DOHH2 (cell line): ENCODE measurements at regions not wholly inside any gene's neighbourhood (a gene's known extent, or its start where the extent isn't known, plus 50 kb on each side); places are given as distances from the start of the nearest gene placed in this dataset.

Experiments used
- H3F3A ChIP-seq: fragments of 200-600 bp; sonication (generic), shearing (Covaris generic); 2 replicates; pipeline ENCODE4 v1.6.0; 2016; ENCODE audit warnings: antibody characterized with exemption, mild to moderate bottlenecking; ENCODE audit not compliant: control insufficient read depth, insufficient read depth
- H3K27ac ChIP-seq: fragments of 200-600 bp; sonication (generic); 2 replicates; pipeline ENCODE4 v1.5.1; 2014; ENCODE audit warnings: low read depth, mild to moderate bottlenecking, low read length, moderate library complexity
- H3K27me3 ChIP-seq: fragments of 200-600 bp; sonication (generic); 2 replicates; pipeline ENCODE4 v1.6.1; 2014; ENCODE audit warnings: mild to moderate bottlenecking, low read length, mixed read lengths; ENCODE audit not compliant: control insufficient read depth
- H3K36me3 ChIP-seq: fragments of 200-600 bp; sonication (generic); 2 replicates; pipeline ENCODE4 v1.6.1; 2014; ENCODE audit warnings: mild to moderate bottlenecking, low read length, moderate library complexity, mixed read lengths; ENCODE audit not compliant: control insufficient read depth
- H3K4me1 ChIP-seq: fragments of 200-600 bp; sonication (generic); 2 replicates; pipeline ENCODE4 v1.6.1; 2014; ENCODE audit warnings: mild to moderate bottlenecking, low read length, mixed read lengths; ENCODE audit not compliant: control insufficient read depth
- H3K4me2 ChIP-seq: fragments of 200-600 bp; sonication (generic); 2 replicates; pipeline ENCODE4 v1.6.0; 2014; ENCODE audit warnings: mild to moderate bottlenecking, low read length, moderate library complexity
- H3K4me3 ChIP-seq: fragments of 200-600 bp; sonication (generic); 2 replicates; pipeline ENCODE4 v1.5.1; 2014; ENCODE audit warnings: mild to moderate bottlenecking, low read length, mixed read lengths
- H3K79me2 ChIP-seq: fragments of 200-600 bp; sonication (generic); 2 replicates; pipeline ENCODE4 v1.6.1; 2014; ENCODE audit warnings: mild to moderate bottlenecking, low read length, mixed read lengths; ENCODE audit not compliant: control insufficient read depth
- H3K9me2 ChIP-seq: fragments of 200-600 bp; sonication (generic); replicated peaks from 2 replicates; pipeline ENCODE4 v1.6.1; 2014; ENCODE audit warnings: mild to moderate bottlenecking, low read length, mixed read lengths; ENCODE audit not compliant: control insufficient read depth
- H3K9me3 ChIP-seq: fragments of 200-600 bp; sonication (generic); 2 replicates; pipeline ENCODE4 v1.6.1; 2014; ENCODE audit warnings: antibody characterized with exemption, low read length, mixed read lengths; ENCODE audit not compliant: control insufficient read depth, insufficient read depth
- H4K20me1 ChIP-seq: fragments of 200-600 bp; sonication (generic); 2 replicates; pipeline ENCODE4 v1.6.0; 2014; ENCODE audit warnings: low read depth, mild to moderate bottlenecking, antibody characterized with exemption, low read length, moderate library complexity; ENCODE audit not compliant: control insufficient read depth, insufficient read depth
- EZH2phosphoT487 ChIP-seq: fragments of 200-600 bp; sonication (generic); IDR thresholded peaks from 2 replicates; pipeline ENCODE4 v1.6.1; 2017; ENCODE audit warnings: borderline replicate concordance, mild to moderate bottlenecking, antibody characterized with exemption, low read length, moderate library complexity, mixed read lengths
- TF ChIP-seq, protein P1 (sequence below): fragments of 200-600 bp; sonication (generic); IDR thresholded peaks from one replicate; pipeline ENCODE4 v1.5.1; 2014; ENCODE audit warnings: antibody characterized with exemption, mild to moderate bottlenecking, low read depth, low read length; ENCODE audit not compliant: poor library complexity, severe bottlenecking

DNA sequence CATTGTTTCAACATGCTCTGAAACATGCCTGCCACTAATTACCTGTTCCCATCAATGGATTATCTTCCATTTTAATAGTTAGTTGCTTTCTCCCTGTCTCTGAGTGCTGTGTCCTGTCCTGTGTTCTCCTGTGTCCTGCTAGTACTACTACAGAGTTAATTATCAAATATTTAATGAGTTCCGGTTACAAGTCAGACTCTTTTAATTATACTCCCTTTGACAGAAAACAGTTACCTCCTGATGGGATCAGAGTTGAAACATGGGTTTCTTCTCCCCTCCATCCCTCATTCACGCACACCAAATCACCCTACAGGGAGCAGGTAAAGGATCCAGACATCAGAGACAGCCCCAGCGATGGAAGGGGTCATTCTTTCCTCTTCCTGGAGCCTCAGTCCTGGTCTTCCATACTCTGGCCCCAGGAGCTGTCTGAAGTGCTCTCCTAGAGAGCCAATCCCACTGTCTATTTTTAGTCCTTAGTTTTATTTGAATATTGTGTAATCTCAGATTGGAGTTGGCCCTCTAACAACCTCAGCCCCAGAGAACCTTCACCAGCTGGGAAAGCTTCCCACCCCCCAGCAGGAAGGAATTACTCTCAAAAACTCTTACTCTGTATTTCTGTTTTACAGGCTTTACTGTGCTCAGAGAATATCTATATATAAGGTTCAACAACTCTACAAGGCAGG is 137.0 kb upstream of the C2CD4B start:
- Histone ChIP-seq H3K36me3 (no peaks in the 10 kb centered on the region), H3K9me3 (no peaks in the 10 kb centered on the region), H3K9me2 (no peaks in the 10 kb centered on the region), H3K27me3 (no peaks in the 10 kb centered on the region), H3K27ac (no peak overlapping the region), H3K79me2 (no peaks in the 10 kb centered on the region), H3K4me3 (no peak overlapping the region), H3K4me2 (no peak overlapping the region), H3F3A (no peaks in the 10 kb centered on the region), H4K20me1 (no peaks in the 10 kb centered on the region), H3K4me1 (no peaks in the 10 kb centered on the region)
- TF ChIP-seq, protein P1, sequence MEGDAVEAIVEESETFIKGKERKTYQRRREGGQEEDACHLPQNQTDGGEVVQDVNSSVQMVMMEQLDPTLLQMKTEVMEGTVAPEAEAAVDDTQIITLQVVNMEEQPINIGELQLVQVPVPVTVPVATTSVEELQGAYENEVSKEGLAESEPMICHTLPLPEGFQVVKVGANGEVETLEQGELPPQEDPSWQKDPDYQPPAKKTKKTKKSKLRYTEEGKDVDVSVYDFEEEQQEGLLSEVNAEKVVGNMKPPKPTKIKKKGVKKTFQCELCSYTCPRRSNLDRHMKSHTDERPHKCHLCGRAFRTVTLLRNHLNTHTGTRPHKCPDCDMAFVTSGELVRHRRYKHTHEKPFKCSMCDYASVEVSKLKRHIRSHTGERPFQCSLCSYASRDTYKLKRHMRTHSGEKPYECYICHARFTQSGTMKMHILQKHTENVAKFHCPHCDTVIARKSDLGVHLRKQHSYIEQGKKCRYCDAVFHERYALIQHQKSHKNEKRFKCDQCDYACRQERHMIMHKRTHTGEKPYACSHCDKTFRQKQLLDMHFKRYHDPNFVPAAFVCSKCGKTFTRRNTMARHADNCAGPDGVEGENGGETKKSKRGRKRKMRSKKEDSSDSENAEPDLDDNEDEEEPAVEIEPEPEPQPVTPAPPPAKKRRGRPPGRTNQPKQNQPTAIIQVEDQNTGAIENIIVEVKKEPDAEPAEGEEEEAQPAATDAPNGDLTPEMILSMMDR, result no peak
- TF ChIP-seq EZH2phosphoT487, result no peak

- Histone ChIP-seq H3F3A (no peaks in the 10 kb centered on the region), H3K79me2 (no peaks in the 10 kb centered on the region), H3K27ac (no peak overlapping the region), H3K4me2 (no peak overlapping the region), H3K9me2 (no peaks in the 10 kb centered on the region), H3K9me3 (no peaks in the 10 kb centered on the region), H3K27me3 (no peaks in the 10 kb centered on the region), H3K36me3 (no peaks in the 10 kb centered on the region), H3K4me1 (no peaks in the 10 kb centered on the region), H4K20me1 (no peaks in the 10 kb centered on the region), H3K4me3 (no peak overlapping the region)
- TF ChIP-seq, protein P1, result peak; percentile 67
- TF ChIP-seq EZH2phosphoT487, result no peak
Observed at GRCh38 chr15:62306851-62307504, 141.9 kb upstream of the C2CD4B start.

DNA sequence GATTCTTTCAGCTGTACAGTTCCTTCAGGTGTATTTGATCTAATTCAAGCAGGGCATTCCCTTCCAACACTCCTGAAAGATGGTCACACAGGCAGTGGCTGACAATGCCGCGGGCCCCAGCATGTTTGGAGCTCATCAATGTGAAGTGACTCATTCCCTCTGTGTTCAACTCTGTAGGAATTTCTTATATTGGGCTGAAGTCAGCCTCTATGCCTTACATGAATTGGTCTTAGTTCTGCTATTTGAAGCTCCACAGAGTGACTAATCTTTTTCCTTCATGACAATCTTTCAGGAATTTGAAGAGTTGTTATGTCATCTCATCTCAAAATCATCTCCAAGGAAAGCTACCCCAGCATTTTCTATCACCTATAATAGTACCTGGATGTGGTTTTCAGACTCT is 142.5 kb upstream of the C2CD4B start:
- no peaks in the 10 kb centered on the region for H3K9me3 ChIP-seq
- TF ChIP-seq, protein P1, result no peak
- no peak for TF ChIP-seq EZH2phosphoT487
- no peak overlapping the region for H3K4me3 ChIP-seq
- no peaks in the 10 kb centered on the region for H4K20me1 ChIP-seq
- H3K79me2 ChIP-seq, result no peaks in the 10 kb centered on the region
- H3K27me3 ChIP-seq, result no peaks in the 10 kb centered on the region
- no peaks in the 10 kb centered on the region for H3K9me2 ChIP-seq
- H3K27ac ChIP-seq, result no peak overlapping the region
- H3K36me3 ChIP-seq, result no peaks in the 10 kb centered on the region
- no peak overlapping the region for H3K4me2 ChIP-seq
- no peaks in the 10 kb centered on the region for H3K4me1 ChIP-seq
- no peaks in the 10 kb centered on the region for H3F3A ChIP-seq
